ENCODE measurements at regions not wholly inside any gene's neighbourhood (a gene's known extent, or its start where the extent isn't known, plus 50 kb on each side); places are given as distances from the start of the nearest gene placed in this dataset.

GRCh38 chr16:66141885-66142284 is 224.6 kb upstream of the CDH5 start:
- no peaks in the 10 kb centered on the region for H3K4me1 ChIP-seq (ENCODE audit: insufficient read depth, low read length)
- no peaks in the 10 kb centered on the region for H3K79me2 ChIP-seq (ENCODE audit: insufficient read depth, low read length)
- CTCF ChIA-PET (ENCODE audit: low intra/inter-chr PET ratio, low total read pairs) = no interaction called here
- H2AFZ ChIP-seq (ENCODE audit: low read length) = no peak overlapping the region
- no peak overlapping the region for H3K4me3 ChIP-seq (replicated peaks in 1 of 3; ENCODE audit: insufficient read depth in 1 of 3, low read depth in 2 of 3, low read length in 3 of 3)
- POLR2A ChIA-PET = no interaction called here
- no peak overlapping the region for H3K4me2 ChIP-seq (ENCODE audit: low read depth, low read length)
- in situ Hi-C loops (cut with HindIII; ENCODE audit: extremely low pct_ligation_motif_present, low pct_unique_long_range_greater_than_20kb) (no loop called here), intact Hi-C loops (cut with micrococcal nuclease; ENCODE audit: unreplicated experiment) (no loop called here)
- no peaks in the 10 kb centered on the region for H3K36me3 ChIP-seq (replicated peaks in 1 of 2; ENCODE audit: control insufficient read depth in 1 of 2, insufficient read depth in 2 of 2, low read length in 2 of 2)
- BruUV-seq (replicated peaks) = no TSS peak
- no peaks in the 10 kb centered on the region for H4K20me1 ChIP-seq (ENCODE audit: insufficient read depth, low read length)
- peaks cover 0 to 12% of the 10 kb centered on the region in 2 experiments; a peak in 3 of 5 replicates for H3K27me3 ChIP-seq (ENCODE audit: control insufficient read depth in 1 of 2, insufficient read depth in 2 of 2, low read length in 2 of 2)
- FAIRE-seq = no peak
- DNase-seq (ENCODE audit: low spot score) = no peak
- no peak overlapping the region for H3K27ac ChIP-seq (ENCODE audit: extremely low read length, insufficient read depth, low read length)
- WGBS (ENCODE audit: low lambda C conversion rate) = 18% methylated on average over 5 of the region's 5 CpGs
- TF ChIP-seq ZNF512B (CRISPR knock-in tag; IDR thresholded peaks at IDR 0.05; ENCODE audit: borderline replicate concordance) (no peak), KDM6A (CRISPR knock-in tag; IDR thresholded peaks at IDR 0.05; ENCODE audit: low read depth) (no peak), ZNF629 (CRISPR knock-in tag; conservative IDR thresholded peaks at IDR 0.05) (0 out of 2 replicates have a peak, but pooled peaks have one; percentile 24)
- no peak for ATAC-seq
- H3K9ac ChIP-seq (ENCODE audit: insufficient read depth, low read depth, low read length) = no peak overlapping the region
- no peaks in the 10 kb centered on the region for H3K9me3 ChIP-seq (ENCODE audit: low read length)

- Histone ChIP-seq H2AFZ (ENCODE audit: low read length) (no peak overlapping the region), H3K4me3 (replicated peaks in 1 of 3; ENCODE audit: insufficient read depth in 1 of 3, low read depth in 2 of 3, low read length in 3 of 3) (no peak overlapping the region), H4K20me1 (ENCODE audit: insufficient read depth, low read length) (no peaks in the 10 kb centered on the region), H3K36me3 (replicated peaks in 1 of 2; ENCODE audit: control insufficient read depth in 1 of 2, insufficient read depth in 2 of 2, low read length in 2 of 2) (no peaks in the 10 kb centered on the region), H3K4me1 (ENCODE audit: insufficient read depth, low read length) (no peaks in the 10 kb centered on the region), H3K9ac (ENCODE audit: insufficient read depth, low read depth, low read length) (no peak overlapping the region), H3K9me3 (ENCODE audit: low read length) (no peaks in the 10 kb centered on the region), H3K27ac (ENCODE audit: extremely low read length, insufficient read depth, low read length) (no peak overlapping the region), H3K79me2 (ENCODE audit: insufficient read depth, low read length) (no peaks in the 10 kb centered on the region), H3K4me2 (ENCODE audit: low read depth, low read length) (no peak overlapping the region), H3K27me3 (ENCODE audit: control insufficient read depth in 1 of 2, insufficient read depth in 2 of 2, low read length in 2 of 2) (peaks cover 0 to 10% of the 10 kb centered on the region in 2 experiments; a peak in 1 of 5 replicates)
- ATAC-seq (no peak), DNase-seq (ENCODE audit: low spot score) (no peak), FAIRE-seq (no peak)
- intact Hi-C loops (cut with micrococcal nuclease; ENCODE audit: unreplicated experiment) (no loop called here), in situ Hi-C loops (cut with HindIII; ENCODE audit: extremely low pct_ligation_motif_present, low pct_unique_long_range_greater_than_20kb) (no loop called here)
- WGBS (ENCODE audit: low lambda C conversion rate) = 7% methylated on average over 3 of the region's 3 CpGs
- TF ChIP-seq EP300 (IDR thresholded peaks at IDR 0.05; ENCODE audit: low read depth in 2 of 2, low read length in 2 of 2) (no peak), EP300 (CRISPR knock-in tag; IDR thresholded peaks at IDR 0.05; ENCODE audit: borderline replicate concordance) (no peak), ZNF207 (IDR thresholded peaks at IDR 0.05; ENCODE audit: borderline replicate concordance) (no peak)
- CTCF ChIA-PET (ENCODE audit: low intra/inter-chr PET ratio, low total read pairs) = no interaction called here
- no TSS peak for BruUV-seq (replicated peaks)
- POLR2A ChIA-PET = no interaction called here
These were observed 228.6 kb upstream of the CDH5 start for GRCh38 chr16:66137853-66138252.
